ENCODE measurements at regions not wholly inside any gene's neighbourhood (a gene's known extent, or its start where the extent isn't known, plus 50 kb on each side); places are given as distances from the start of the nearest gene placed in this dataset.
"Not testable (repeated sequence)": the region's sequence is repeated elsewhere in the genome, so short reads cannot be mapped to it uniquely, and the experiment has no call there.

GRCh38 chr6:122944936-122945335 is 51.1 kb upstream of the CLVS2 start:
- not testable (repeated sequence) for DNase-seq (ENCODE audit: low read depth); H3K4me3 ChIP-seq (ENCODE audit: low read depth, low read length)
